ENCODE measurements at regions not wholly inside any gene's neighbourhood (a gene's known extent, or its start where the extent isn't known, plus 50 kb on each side); places are given as distances from the start of the nearest gene placed in this dataset.

- TF ChIP-seq, protein P1, sequence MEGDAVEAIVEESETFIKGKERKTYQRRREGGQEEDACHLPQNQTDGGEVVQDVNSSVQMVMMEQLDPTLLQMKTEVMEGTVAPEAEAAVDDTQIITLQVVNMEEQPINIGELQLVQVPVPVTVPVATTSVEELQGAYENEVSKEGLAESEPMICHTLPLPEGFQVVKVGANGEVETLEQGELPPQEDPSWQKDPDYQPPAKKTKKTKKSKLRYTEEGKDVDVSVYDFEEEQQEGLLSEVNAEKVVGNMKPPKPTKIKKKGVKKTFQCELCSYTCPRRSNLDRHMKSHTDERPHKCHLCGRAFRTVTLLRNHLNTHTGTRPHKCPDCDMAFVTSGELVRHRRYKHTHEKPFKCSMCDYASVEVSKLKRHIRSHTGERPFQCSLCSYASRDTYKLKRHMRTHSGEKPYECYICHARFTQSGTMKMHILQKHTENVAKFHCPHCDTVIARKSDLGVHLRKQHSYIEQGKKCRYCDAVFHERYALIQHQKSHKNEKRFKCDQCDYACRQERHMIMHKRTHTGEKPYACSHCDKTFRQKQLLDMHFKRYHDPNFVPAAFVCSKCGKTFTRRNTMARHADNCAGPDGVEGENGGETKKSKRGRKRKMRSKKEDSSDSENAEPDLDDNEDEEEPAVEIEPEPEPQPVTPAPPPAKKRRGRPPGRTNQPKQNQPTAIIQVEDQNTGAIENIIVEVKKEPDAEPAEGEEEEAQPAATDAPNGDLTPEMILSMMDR (IDR thresholded peaks at IDR 0.05), result no peak
- H3K27me3 ChIP-seq, result peaks cover 0 to 39% of the 10 kb centered on the region in 2 donors
- H3K27ac ChIP-seq, result no peak overlapping the region
- DNase-seq, result peak in 1 of 4 donors; percentile 4
- no peaks in the 10 kb centered on the region for H3K36me3 ChIP-seq
- no peaks in the 10 kb centered on the region for H3K4me1 ChIP-seq
- no peak for ATAC-seq
- H3K4me3 ChIP-seq, result no peak overlapping the region
- intact Hi-C loops (cut with DNase I), result no loop called here
- H3K9me3 ChIP-seq, result no peaks in the 10 kb centered on the region
Measured at GRCh38 chr22:49210606-49211005, 617.1 kb downstream of the BRD1 start.

GRCh38 chr22:49209452-49210195 lies 618.0 kb downstream of the BRD1 start:
- ATAC-seq (no peak), DNase-seq (peak in 3 of 4 donors; percentile 10 to 69 (median 14))
- no peak overlapping the region for H3K27ac ChIP-seq
- H3K9me3 ChIP-seq, result no peaks in the 10 kb centered on the region
- no peaks in the 10 kb centered on the region for H3K4me1 ChIP-seq
- TF ChIP-seq, protein P1 (IDR thresholded peaks at IDR 0.05), result no peak
- H3K36me3 ChIP-seq, result no peaks in the 10 kb centered on the region
- H3K27me3 ChIP-seq, result peaks cover 0 to 37% of the 10 kb centered on the region in 2 donors
- intact Hi-C loops (cut with DNase I), result no loop called here
- no peak overlapping the region for H3K4me3 ChIP-seq

DNA sequence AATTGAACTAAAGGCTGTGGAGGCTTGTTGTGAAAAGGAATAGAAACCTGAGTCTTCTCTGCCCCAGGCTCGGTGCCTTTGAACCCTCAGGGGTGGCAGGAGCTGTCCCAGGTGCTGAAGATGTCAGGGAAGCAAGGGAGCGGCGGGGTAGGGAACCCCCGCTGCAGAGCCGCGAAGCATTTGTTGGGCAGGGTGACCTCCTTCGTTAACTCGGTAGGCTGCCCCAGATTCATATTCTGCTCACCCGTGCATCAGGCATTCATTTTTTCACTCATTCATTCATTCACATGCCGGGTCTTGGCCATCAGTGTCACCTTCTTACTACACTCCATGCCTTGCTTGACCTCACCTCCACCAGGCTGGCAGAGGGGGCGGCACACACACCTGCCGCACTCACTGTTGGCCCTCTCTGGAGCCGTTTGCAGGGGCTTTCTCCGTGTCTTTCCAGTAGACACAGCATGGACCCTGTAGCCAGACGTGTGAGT lies 618.9 kb downstream of the BRD1 start:
- Histone ChIP-seq H3K27me3 (peaks cover 0 to 44% of the 10 kb centered on the region in 2 donors), H3K4me3 (no peak overlapping the region), H3K4me1 (no peaks in the 10 kb centered on the region), H3K36me3 (no peaks in the 10 kb centered on the region), H3K27ac (no peak overlapping the region), H3K9me3 (no peaks in the 10 kb centered on the region)
- intact Hi-C loops (cut with DNase I), result no loop called here
- TF ChIP-seq, protein P1 (IDR thresholded peaks at IDR 0.05), result no peak
- ATAC-seq (no peak), DNase-seq (peak in 2 of 4 donors; percentile 11 to 18)

DNA sequence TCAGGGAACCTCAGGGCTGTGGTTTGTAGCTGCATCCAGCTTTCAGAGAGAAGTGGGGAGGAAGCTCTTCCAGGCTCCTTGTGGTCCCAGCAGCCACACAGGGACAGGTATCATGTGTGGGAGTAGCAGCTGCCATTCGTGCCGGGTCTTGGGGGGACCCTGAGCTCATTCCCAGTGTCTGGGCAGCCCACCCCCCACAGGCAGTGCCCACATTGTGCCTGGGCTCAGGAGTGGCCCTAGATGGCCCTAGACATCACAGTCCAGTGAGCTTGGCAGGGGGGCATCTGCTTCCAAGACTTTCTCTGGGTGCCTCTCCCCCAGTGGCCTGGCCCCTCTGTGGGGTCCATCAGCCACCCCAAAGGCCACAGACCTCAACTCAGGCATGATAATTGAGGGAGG lies 619.7 kb downstream of the BRD1 start:
- intact Hi-C loops (cut with DNase I), result no loop called here
- TF ChIP-seq, protein P1 (IDR thresholded peaks at IDR 0.05), result no peak
- DNase-seq, result no peak

More for the DNA sequence above, 619.7 kb downstream of the BRD1 start:
- H3K4me1 ChIP-seq, result no peaks in the 10 kb centered on the region
- H3K36me3 ChIP-seq, result no peaks in the 10 kb centered on the region
- H3K9me3 ChIP-seq, result no peaks in the 10 kb centered on the region
- H3K27ac ChIP-seq, result no peak overlapping the region
- no peak overlapping the region for H3K4me3 ChIP-seq
- ATAC-seq, result no peak
- H3K27me3 ChIP-seq, result peaks cover 0 to 51% of the 10 kb centered on the region in 2 donors

All from left lung (tissue), 4 donors.